Epithelial cell of esophagus (primary cell): ENCODE measurements at regions not wholly inside any gene's neighbourhood (a gene's known extent, or its start where the extent isn't known, plus 50 kb on each side); places are given as distances from the start of the nearest gene placed in this dataset.

Experiments
- DNase-seq: peaks from one replicate; pipeline ENCODE4 v3.0.0; 2010; ENCODE audit warnings: low read depth
- H3K4me3 ChIP-seq: 2 replicates; pipeline ENCODE4 v1.5.1; 2011; ENCODE audit warnings: mild to moderate bottlenecking, low read length, control low read depth
- TF ChIP-seq, protein P1 (sequence below): IDR thresholded peaks from 2 replicates; pipeline ENCODE4 v1.5.1; 2011; ENCODE audit warnings: low read depth, mild to moderate bottlenecking, low read length, control low read depth, inconsistent platforms; ENCODE audit not compliant: insufficient read depth; ENCODE audit errors: missing control alignments

DNA sequence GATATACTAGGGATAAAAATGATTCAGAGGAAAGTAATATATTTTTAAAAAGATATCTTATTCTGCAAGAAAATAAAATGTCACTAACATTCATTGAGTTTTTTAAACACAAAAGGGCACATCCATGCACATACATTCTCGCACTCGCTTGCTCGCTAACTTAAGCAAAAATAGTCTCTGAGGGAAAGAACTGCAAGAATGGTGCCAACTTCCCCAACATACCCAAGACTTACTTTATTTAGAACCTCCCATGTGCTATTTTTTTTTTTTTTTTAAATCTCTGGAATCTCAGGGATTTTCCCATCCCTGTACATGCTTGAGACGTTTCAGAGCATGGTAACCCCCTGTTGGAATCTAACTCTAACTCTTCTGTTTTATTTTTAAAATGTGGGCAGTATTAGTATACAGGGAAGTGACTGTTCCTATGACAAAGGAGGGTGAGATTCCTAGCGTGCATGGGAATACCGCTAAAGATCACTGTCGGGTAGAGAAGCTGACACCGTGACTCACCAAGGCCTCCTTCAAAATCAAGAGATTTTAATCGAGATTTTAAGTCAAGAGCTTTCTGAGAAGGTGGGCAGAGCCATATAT, 187.9 kb upstream of the ZEB2 start:
- TF ChIP-seq, protein P1, sequence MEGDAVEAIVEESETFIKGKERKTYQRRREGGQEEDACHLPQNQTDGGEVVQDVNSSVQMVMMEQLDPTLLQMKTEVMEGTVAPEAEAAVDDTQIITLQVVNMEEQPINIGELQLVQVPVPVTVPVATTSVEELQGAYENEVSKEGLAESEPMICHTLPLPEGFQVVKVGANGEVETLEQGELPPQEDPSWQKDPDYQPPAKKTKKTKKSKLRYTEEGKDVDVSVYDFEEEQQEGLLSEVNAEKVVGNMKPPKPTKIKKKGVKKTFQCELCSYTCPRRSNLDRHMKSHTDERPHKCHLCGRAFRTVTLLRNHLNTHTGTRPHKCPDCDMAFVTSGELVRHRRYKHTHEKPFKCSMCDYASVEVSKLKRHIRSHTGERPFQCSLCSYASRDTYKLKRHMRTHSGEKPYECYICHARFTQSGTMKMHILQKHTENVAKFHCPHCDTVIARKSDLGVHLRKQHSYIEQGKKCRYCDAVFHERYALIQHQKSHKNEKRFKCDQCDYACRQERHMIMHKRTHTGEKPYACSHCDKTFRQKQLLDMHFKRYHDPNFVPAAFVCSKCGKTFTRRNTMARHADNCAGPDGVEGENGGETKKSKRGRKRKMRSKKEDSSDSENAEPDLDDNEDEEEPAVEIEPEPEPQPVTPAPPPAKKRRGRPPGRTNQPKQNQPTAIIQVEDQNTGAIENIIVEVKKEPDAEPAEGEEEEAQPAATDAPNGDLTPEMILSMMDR = no peak
- DNase-seq = no peak
- H3K4me3 ChIP-seq = no peak overlapping the region

DNA sequence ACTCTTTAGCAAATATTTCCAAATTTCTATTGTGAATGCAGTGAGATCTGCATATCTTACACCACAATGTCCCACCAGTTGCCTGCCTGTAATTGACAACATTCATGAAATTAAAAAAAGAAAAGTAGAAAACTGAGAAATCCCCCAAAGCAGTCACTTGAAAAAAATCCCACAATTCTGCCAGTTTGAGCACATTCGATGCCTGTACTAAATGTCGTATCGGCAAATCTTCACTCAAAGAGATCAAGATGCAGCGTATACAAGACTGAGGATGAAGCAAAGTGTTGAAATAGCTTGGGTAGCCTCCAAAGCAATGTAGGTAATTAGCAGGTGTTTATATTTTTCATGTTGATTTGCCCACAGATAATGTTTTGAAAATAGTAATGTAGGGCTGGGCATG, 186.7 kb upstream of the ZEB2 start:
- no peak overlapping the region for H3K4me3 ChIP-seq
- TF ChIP-seq, protein P1 = no peak
- DNase-seq = no peak

DNA sequence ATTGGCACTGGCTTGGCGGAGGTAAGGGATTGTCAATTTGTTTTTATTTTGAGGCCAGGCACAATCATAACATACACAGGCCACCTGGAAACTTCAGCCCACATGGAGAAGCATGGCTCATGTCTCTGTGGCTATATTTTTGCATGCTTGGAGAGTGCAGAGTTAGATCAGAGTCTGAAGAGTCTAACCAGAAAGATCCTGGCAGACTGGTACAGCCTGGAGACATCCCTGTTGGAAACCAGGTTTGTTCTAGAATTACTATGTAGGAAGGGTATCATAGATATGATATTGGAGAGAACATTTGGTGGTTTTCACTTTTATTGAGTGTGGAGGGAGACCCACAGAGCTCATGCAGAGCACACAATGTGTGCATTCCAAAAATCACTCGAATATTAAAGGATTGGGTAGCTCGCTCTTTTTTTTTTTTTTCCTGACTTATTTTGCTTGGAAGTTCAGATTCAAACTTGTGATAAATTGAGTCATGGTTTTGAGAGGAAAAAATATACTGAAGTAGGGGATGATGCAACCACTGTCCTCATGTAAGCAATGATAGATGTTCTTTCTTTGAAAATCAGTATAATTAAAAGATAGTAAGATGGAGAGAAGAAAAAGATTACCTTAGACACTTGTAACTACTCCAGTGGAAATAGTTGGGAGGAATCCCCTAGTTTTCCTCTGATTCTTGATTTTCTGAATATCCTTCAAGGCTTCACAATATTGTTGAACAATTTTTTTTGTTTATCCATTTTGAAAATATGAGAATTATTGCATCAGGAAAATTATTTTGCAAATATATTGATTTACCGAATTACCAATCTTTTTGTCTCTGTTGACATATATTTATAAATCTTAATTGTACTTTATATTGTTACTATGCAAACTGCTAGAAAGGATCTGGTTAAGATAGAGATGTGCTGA, 185.7 kb upstream of the ZEB2 start:
- H3K4me3 ChIP-seq = no peak overlapping the region
- TF ChIP-seq, protein P1 = no peak
- peak; percentile 10 for DNase-seq

DNA sequence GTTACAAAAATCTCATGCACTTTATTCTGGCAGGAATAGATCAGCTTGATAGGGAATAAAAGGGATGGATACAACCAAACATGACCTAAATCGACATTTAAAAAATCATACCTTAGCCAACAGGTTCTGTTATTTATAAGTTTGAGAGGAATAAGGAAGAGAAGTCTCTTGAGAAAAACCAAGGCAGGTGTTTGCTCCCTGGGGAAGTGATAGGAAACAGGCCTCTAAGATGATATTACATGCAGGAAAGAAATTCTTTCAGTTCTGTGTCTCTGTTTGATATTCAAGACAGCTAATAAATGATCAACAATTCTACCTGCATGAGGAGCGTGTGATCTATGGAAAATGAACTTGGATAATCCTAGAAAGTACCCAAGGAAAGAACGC, 184.8 kb upstream of the ZEB2 start:
- TF ChIP-seq, protein P1 = no peak
- DNase-seq = no peak
- no peak overlapping the region for H3K4me3 ChIP-seq

DNA sequence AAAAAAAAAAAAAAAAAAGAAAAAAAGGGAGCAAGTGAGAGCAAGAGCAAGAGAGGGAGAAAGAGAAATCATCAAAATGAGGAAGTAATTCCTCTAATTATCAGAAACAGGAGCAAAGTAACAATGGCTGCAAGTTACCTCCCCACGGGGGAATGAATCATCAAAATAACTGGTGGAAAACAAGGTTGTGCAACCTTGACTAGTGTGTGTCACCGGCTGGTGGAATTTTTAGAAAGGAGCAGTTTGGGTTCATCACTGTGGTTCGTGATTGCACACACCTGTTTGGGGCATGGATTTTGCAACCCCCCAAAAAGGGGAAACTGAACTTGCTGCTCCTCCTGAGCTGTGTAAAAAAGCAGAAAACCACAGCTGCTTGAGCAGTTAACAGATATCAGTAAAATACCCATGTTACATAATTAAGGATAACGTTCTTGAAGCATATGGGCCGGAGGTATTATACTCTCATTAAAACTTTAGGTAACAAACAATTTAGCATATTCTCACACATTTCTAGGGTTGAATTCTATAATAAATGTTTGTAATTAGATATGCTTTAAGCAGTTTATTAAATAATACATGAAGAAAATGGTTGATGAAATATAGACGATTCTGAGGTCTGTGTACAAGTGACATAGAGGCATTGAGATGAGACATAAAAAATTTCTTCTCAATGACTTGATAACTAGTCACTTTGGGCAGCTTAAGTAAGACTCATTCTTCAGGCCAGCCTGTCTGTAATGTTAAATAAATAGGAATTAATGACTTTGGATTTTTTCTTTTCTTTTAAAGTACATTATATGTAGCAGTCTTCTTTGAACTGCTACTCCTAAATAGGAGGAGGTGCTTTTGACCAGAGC, 184.2 kb upstream of the ZEB2 start:
- no peak overlapping the region for H3K4me3 ChIP-seq
- TF ChIP-seq, protein P1 = no peak
- DNase-seq = peak; percentile 93

DNA sequence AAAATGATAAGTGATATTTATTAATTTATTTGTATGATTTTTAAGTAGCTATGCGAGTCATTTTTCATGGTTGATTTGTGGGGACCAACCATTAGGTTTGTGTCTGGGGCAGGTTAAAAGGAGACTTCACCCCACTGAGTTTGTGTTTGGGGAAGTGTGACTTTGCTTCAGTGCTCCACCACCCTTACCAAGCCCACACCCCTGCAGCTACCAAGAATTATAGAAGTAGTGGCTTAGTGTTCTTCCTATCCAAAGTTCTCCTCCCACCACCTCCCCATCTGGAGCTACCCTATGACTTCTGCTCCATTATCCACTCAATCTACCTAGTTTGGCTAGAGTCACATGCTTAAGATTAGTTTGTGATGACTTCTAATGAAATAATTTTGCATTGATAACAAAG, 182.1 kb upstream of the ZEB2 start:
- TF ChIP-seq, protein P1 = no peak
- H3K4me3 ChIP-seq = no peak overlapping the region
- no peak for DNase-seq
